NCI-H748 treated with DMSO at 0.1 percent for 48 hours (cell line): ENCODE measurements at regions not wholly inside any gene's neighbourhood (a gene's known extent, or its start where the extent isn't known, plus 50 kb on each side); places are given as distances from the start of the nearest gene placed in this dataset.

Experiments
- DNase-seq: peaks from one replicate; lab custom pipeline; 2025; lab: John Stamatoyannopoulos, UW

GRCh38 chr15:62579842-62580241, 414.8 kb upstream of the C2CD4B start:
- DNase-seq = no peak

DNA sequence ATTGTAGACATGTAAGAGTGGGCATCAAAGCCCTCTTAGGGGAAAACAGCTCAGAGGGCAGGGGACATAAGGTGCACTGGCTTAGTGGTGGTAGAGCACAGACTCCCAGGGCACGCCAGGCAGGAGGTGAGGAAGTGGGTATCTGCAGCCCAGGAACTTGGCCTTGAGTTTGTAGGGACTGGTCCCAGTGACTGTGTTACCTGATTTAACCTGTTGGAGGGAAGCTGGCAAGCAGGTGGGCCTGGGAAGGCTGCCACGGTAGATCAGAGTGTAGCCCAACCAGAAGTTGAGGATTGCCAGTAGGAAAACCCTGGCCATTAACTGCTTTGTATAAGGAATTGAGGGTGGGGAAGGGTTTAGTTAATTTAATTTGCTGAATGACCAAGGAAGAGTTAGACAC, 417.5 kb upstream of the C2CD4B start:
- no peak for DNase-seq

GRCh38 chr15:62584301-62585235, 419.5 kb upstream of the C2CD4B start:
- no peak for DNase-seq

- DNase-seq = no peak
Measured at GRCh38 chr15:62588938-62589670, 424.0 kb upstream of the C2CD4B start.

GRCh38 chr15:62591842-62592838, 427.1 kb upstream of the C2CD4B start:
- no peak for DNase-seq

DNA sequence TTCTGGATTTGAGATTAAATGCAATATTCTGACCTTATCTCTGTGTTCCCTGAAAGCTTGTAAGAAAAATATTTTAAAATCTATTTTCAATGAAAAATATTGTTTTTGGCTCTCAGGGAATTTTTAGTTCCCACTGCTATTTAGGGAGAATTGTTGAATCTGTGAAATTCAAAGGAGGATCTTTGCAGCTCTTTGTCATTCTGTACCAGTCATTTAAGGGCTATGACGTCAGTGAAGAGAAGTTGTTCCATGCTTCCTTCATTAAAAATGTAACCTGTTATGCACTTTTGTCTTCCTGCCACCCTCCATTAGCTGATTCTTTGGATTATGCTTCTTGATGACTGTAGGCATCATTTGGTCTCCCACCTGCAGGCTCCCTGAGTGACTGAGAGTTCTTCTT, 427.8 kb upstream of the C2CD4B start:
- DNase-seq = no peak

DNA sequence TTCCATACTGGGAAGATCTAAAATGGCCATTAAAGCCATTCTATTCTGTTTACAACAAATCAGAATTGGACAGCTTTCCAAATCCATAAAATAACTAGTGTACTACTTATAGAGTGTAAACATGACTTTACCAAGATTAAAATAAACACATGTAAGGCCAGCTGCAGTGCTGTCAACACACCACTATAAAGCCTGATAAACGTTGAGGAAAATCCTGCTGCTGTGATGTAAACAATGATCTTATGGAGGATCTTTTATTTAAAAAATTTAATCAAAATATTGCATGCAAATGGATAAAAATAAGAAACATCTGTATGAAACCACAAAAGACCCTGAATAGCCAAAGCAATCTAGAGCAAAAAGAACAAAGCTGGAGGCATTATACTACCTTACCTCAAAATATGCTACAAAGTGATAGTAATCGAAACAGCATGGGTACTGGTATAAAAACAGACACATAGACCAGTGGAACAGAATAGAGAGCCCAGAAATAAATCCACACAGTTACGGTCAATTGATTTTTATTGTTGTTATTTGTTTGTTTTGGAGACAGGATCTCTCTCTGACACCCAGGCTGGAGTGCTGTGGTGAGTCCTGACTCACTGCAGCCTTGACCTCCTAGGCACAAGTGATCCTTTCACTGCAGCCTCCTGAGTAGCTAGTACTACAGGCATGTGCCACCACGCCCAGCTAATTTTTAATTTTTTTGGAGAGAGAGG, 428.8 kb upstream of the C2CD4B start:
- peak; percentile 5 for DNase-seq

GRCh38 chr15:62598217-62598616, 433.1 kb upstream of the C2CD4B start:
- no peak for DNase-seq

DNA sequence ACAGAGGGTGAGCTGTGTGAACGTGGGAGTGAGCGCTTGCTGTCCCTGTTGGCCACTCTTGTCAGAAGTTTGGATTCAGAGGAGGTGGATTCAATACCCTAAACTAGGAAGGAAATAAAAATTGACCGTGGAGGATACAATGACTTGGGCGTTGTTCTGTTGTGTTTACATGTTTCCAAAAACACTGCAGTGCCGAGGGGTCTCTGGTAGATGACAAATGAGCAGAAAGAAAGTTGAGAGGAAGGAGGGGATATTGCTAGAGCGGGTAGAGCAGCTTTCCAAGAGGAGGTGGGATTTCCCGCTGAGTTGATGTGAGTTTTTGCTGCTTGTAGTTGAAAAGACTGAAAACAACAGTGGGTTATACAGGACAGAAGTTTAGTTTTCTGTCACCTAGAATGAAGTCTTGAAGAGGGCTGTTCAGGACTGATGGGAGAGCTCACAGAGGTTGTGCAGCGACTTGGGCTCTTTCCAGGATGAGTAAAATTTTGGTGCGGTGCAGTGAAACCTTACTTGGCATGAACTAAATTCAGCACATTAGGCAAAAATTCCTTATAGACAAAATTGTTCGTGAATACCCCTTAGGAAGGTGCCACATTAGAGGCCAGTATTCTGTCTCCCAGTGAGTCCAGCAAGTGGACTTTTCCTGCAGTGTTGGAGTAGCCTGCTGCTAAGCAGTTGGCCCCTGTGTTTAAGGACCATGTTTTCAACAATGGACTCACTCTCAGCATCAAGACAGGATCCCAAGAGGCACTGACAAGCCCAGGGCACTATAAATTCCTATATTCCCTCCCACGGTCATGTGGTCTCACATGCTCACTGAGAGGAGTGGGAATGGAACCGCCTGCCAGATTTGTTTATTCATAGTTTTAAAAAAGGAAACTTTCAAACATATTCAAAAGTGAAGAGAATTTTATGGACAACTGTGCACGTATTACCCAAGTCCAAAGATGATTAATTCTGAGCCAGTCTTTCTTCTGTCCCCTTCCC, 435.0 kb upstream of the C2CD4B start:
- no peak for DNase-seq

DNA sequence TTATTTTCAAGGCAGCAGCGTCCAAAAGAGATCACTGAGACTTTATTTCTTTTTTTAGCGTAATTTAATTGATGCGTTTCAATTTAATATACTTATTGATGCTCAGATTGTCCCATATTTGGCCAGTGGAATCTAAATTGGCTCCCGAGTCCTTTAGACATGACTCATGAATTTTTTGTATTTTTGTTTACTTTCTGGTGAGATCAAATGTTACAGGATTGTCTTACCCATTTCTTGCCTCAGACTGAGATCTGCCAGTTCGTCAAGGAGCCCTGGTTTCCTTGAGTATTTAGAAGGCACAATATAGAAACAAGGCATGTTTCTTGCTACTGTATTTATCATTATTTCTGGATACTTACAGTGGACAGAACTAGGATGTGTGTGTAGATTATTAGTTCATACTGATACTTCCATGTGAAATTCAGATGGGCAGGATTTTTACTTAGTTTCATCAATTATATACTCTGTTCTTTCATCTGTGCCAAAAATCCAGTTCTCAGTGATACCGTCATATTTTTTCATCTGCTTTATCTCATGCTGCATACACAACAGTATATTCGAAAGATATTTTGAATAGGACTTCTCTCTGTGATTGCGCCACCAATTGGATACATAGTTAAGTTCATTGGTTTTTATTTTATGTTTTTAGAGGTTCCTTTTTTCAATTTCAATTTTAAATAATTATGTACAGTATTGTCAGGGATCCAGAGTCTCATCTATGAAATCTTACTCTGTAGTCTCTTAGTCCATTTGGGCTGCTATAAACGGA, 436.9 kb upstream of the C2CD4B start:
- no peak for DNase-seq

GRCh38 chr15:62603742-62604141, 438.7 kb upstream of the C2CD4B start:
- DNase-seq = no peak

DNA sequence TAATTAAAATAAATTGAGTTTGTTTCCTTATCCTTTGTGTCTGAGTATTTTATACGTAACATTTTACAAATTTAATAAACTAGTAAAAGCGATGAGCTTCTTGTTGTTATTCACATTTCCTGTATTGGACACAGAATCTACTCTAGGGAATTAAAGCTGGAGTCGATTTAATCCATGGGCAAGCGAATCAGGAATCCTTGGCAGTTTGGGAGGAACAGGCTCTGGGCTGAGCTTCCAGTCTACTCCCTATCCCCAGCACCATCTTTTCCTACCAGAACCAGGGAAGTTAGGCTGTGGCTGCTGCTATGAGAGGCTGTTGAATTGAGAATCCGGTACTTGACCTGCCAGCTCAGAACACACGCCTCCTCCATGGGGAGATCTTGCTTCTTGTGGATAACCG, 437.3 kb upstream of the TPM1 start:
- DNase-seq = no peak

DNA sequence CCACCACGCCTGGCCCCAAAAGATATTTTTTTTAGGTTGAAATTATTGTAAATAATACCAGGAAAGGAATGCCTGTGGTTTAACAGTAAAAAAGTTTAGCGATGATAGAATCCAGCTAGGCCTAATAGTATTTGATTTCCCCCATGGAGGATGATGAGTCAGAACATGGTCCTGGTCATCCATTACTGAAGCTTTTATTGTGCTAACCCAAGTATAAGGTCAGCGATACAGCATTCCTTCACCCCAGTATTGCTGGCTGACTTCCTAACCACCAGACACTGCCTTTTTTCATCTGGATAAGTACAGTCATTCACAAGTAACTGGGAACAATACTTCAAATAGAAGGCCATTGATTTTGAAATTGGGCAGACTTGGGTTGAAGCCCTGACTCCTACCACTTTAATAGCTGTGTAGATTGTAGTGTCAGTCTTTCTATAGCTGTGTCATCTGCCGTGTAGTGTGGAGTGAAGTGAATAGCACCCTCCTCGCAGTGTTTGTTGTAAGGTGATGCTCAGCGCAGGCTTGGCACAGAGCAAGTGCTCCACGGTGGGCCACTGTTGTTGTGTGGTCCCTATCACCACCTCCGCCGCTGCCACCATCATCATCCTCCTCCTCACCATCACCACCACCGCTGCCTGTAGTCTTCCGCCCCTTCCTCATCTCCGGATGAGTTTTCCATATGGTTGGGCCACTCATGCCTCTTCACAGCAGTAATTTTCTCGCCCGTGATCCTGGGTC, 436.0 kb upstream of the TPM1 start:
- no peak for DNase-seq

DNA sequence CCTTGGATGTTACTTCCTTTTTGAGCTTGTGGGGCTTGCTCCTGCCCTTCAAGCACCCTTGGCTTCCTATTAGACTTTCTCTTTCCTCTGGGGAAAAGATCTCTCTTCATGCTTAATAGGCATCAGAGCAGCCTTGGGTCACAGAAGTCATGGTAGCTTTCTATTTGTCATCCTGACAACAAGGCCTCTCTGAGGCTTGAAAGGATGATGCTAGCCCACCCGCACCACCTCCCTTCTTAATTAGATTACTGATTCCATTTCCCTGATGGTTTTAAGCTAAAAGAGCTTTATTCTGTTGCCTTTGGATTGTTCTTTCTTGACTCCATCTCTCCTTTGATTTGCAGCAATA, 435.5 kb upstream of the TPM1 start:
- no peak for DNase-seq

GRCh38 chr15:62607643-62608042, 434.9 kb upstream of the TPM1 start:
- no peak for DNase-seq

- no peak for DNase-seq
Measured at GRCh38 chr15:62608369-62608768, 434.2 kb upstream of the TPM1 start.

DNA sequence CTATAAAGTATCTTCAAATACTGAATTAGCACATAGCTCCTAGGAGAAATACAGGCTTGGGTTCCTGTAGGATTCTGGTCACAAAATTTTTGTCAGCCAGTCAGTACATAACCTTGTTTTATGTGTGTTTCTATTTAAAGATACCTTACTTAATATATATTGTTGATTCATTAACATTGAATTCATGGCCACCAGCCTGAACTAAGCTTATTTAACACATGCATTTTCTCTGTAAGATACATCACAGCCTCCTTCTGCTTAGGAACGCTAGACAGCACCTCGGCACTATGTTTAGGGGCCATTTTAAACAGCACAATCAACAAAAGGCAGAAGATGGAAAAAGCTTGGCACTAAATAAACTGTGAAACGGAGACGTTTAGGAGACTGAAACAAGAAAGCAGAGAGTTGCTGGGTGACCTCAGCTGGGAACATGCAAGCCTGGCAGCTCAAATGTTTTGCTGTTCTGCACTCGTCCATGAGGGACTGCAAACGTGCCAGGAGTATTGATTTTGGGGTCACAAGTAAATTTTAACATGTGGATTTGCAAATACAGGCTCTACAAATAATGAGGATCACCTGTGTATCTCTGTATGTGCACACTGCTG, 432.2 kb upstream of the TPM1 start:
- DNase-seq = no peak

DNA sequence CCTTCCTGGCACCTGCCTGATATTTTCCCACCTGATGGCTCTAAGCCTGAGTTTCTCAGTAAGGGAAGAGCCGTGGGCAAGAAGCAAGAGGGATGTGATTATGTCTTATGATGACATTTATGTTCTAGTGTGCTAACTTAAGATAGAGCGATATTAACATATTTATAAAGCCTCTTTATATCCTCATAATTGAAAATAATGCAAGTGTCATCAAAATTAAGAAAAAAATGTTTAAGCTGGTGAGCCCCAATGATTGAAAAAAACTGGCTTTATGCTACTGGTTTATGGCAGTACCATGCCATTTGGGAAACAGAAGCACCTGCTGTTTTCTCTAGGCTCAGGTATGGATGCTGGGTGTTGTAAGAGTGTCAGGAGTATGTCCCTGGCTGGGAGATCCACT, 431.5 kb upstream of the TPM1 start:
- DNase-seq = no peak
